AG10803 (cell line): ENCODE measurements at regions not wholly inside any gene's neighbourhood (a gene's known extent, or its start where the extent isn't known, plus 50 kb on each side); places are given as distances from the start of the nearest gene placed in this dataset.
A peak's percentile ranks its signal among the peaks of the same experiment; 100 is the strongest.

ENCODE experiments used
- DNase-seq: peaks from one replicate; pipeline ENCODE4 v3.0.0; 2010; ENCODE audit warnings: low read depth
- H3K4me3 ChIP-seq: 2 replicates; pipeline ENCODE4 v1.5.1; 2011; ENCODE audit warnings: mild to moderate bottlenecking, low read length, control low read depth
- CTCF ChIP-seq: conservative IDR thresholded peaks from 2 replicates; pipeline ENCODE4 v1.5.1; 2011; ENCODE audit warnings: mild to moderate bottlenecking, low read length, control low read depth, inconsistent platforms

GRCh38 chr6:165098165-165098564, 211.2 kb downstream of the C6orf118 start:
- no peak overlapping the region for H3K4me3 ChIP-seq
- DNase-seq, result no peak
- TF ChIP-seq CTCF, result no peak; the same call in 1 of the 2 replicates

GRCh38 chr6:165096868-165097267, 212.5 kb downstream of the C6orf118 start:
- no peak for TF ChIP-seq CTCF
- H3K4me3 ChIP-seq, result no peak overlapping the region
- peak; percentile 15 for DNase-seq

- H3K4me3 ChIP-seq, result no peak overlapping the region
- no peak for DNase-seq
- TF ChIP-seq CTCF, result no peak
Measured at GRCh38 chr6:165096209-165096608, 213.2 kb downstream of the C6orf118 start.

GRCh38 chr6:165092881-165093595, 216.4 kb downstream of the C6orf118 start:
- DNase-seq, result peak; percentile 23
- no peak for TF ChIP-seq CTCF
- no peak overlapping the region for H3K4me3 ChIP-seq

GRCh38 chr6:165091121-165091785, 218.2 kb downstream of the C6orf118 start:
- TF ChIP-seq CTCF, result no peak
- peak; percentile 64 for DNase-seq
- H3K4me3 ChIP-seq, result no peak overlapping the region

GRCh38 chr6:165090242-165090641, 219.2 kb downstream of the C6orf118 start:
- no peak for DNase-seq
- no peak overlapping the region for H3K4me3 ChIP-seq
- TF ChIP-seq CTCF, result no peak

GRCh38 chr6:165086814-165087213, 222.6 kb downstream of the C6orf118 start:
- no peak for TF ChIP-seq CTCF

More at GRCh38 chr6:165086814-165087213, 222.6 kb downstream of the C6orf118 start:
- DNase-seq, result no peak
- no peak overlapping the region for H3K4me3 ChIP-seq
